RWPE2 (cell line): ENCODE measurements at regions not wholly inside any gene's neighbourhood (a gene's known extent, or its start where the extent isn't known, plus 50 kb on each side); places are given as distances from the start of the nearest gene placed in this dataset.
A peak's percentile ranks its signal among the peaks of the same experiment; 100 is the strongest.

ENCODE experiments used
- ATAC-seq: fragments of 200-7000 bp; cut with Tn5 transposase; 3 replicates; pipeline ENCODE4 v1.9.1; 2021; ENCODE audit warnings: low read depth
- DNase-seq: peaks from one replicate; pipeline ENCODE4 v3.0.0-alpha.2; 2020; ENCODE audit warnings: low spot score
- H3K27ac ChIP-seq: fragments of 450-650 bp; 2 replicates; pipeline ENCODE4 v1.5.1; 2017; ENCODE audit warnings: mild to moderate bottlenecking; ENCODE audit not compliant: poor library complexity, severe bottlenecking
- H3K27me3 ChIP-seq: fragments of 250-450 bp; sonication (Bioruptor Pico); 2 replicates; pipeline ENCODE4 v1.5.1; 2021; ENCODE audit warnings: mild to moderate bottlenecking, moderate library complexity; ENCODE audit not compliant: insufficient read depth, poor library complexity, severe bottlenecking
- H3K36me3 ChIP-seq: fragments of 250-450 bp; sonication (Bioruptor Pico); 2 replicates; pipeline ENCODE4 v1.5.1; 2020; ENCODE audit warnings: low read depth, mild to moderate bottlenecking, moderate library complexity
- H3K4me1 ChIP-seq: fragments of 250-450 bp; sonication (Bioruptor Pico); 2 replicates; pipeline ENCODE4 v1.5.1; 2021; ENCODE audit warnings: mild to moderate bottlenecking, moderate library complexity; ENCODE audit not compliant: insufficient read depth, poor library complexity, severe bottlenecking
- H3K4me3 ChIP-seq: fragments of 250-450 bp; sonication (Bioruptor Pico); 2 replicates; pipeline ENCODE4 v1.5.1; 2021; ENCODE audit warnings: mild to moderate bottlenecking, moderate library complexity; ENCODE audit not compliant: severe bottlenecking
- H3K9me3 ChIP-seq: fragments of 250-450 bp; sonication (Bioruptor Pico); 2 replicates; pipeline ENCODE4 v1.5.1; 2021; ENCODE audit warnings: mild to moderate bottlenecking, moderate library complexity; ENCODE audit not compliant: severe bottlenecking
- CTCF ChIP-seq: fragments of 450-650 bp; IDR thresholded peaks from one replicate; pipeline ENCODE4 v1.5.1; 2017; ENCODE audit warnings: mild to moderate bottlenecking, moderate library complexity; ENCODE audit not compliant: poor library complexity, severe bottlenecking

- Histone ChIP-seq H3K27ac (peak overlapping the region; percentile 99), H3K27me3 (no peaks in the 10 kb centered on the region), H3K4me3 (no peak overlapping the region), H3K36me3 (peaks cover 20% of the 10 kb centered on the region), H3K4me1 (peaks cover 40% of the 10 kb centered on the region), H3K9me3 (no peaks in the 10 kb centered on the region)
- no peak for TF ChIP-seq CTCF
- ATAC-seq (peak; percentile 83), DNase-seq (peak; percentile 89)
Observed at GRCh38 chr9:686321-686813, 155.1 kb upstream of the DMRT1 start.

- no peaks in the 10 kb centered on the region for H3K27me3 ChIP-seq
- H3K36me3 ChIP-seq = peaks cover 20% of the 10 kb centered on the region
- H3K4me3 ChIP-seq = no peak overlapping the region
- H3K27ac ChIP-seq = peak overlapping the region; percentile 99
- no peak for TF ChIP-seq CTCF
- ATAC-seq = no peak
- H3K9me3 ChIP-seq = no peaks in the 10 kb centered on the region
- peaks cover 45% of the 10 kb centered on the region for H3K4me1 ChIP-seq
- DNase-seq = no peak
Observed at GRCh38 chr9:687034-687785, 154.3 kb upstream of the DMRT1 start.

- H3K9me3 ChIP-seq = no peaks in the 10 kb centered on the region
- no peak overlapping the region for H3K4me3 ChIP-seq
- H3K27ac ChIP-seq = peak overlapping the region; percentile 99
- no peak for DNase-seq
- H3K4me1 ChIP-seq = peaks cover 46% of the 10 kb centered on the region
- H3K27me3 ChIP-seq = no peaks in the 10 kb centered on the region
- ATAC-seq = no peak
- no peak for TF ChIP-seq CTCF
- H3K36me3 ChIP-seq = peaks cover 20% of the 10 kb centered on the region
Observed at GRCh38 chr9:687994-688393, 153.5 kb upstream of the DMRT1 start.

GRCh38 chr9:690517-691111, 150.9 kb upstream of the DMRT1 start:
- no peak for ATAC-seq
- no peaks in the 10 kb centered on the region for H3K9me3 ChIP-seq
- DNase-seq = no peak
- H3K27ac ChIP-seq = peak overlapping the region; percentile 99
- no peaks in the 10 kb centered on the region for H3K27me3 ChIP-seq
- H3K4me3 ChIP-seq = no peak overlapping the region
- TF ChIP-seq CTCF = no peak
- peaks cover 58% of the 10 kb centered on the region for H3K4me1 ChIP-seq
- peaks cover 23% of the 10 kb centered on the region for H3K36me3 ChIP-seq
